ENCODE measurements at regions not wholly inside any gene's neighbourhood (a gene's known extent, or its start where the extent isn't known, plus 50 kb on each side); places are given as distances from the start of the nearest gene placed in this dataset.
A peak's percentile ranks its signal among the peaks of the same experiment; 100 is the strongest.
"Not testable (repeated sequence)": the region's sequence is repeated elsewhere in the genome, so short reads cannot be mapped to it uniquely, and the experiment has no call there.

DNA sequence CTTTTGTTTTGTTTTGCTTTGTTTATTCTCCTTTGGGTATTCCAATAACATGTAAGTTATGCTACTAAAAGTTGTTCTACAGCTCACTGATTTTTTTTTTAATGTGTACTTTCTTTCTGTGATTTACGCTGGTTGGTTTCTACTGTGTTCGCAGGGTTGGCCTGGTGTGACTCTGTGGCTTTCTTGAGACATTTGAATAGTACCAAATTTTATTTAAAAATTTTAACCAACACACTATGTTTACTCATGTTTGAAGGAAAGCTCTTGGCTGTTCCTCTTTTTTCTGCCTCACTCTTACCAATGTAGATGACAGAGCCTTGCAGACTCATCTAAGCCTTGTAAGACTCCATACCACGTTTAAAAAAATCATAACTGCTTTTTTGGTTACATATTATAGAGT is 1784.9 kb upstream of the DEFB115 start:
- H3K4me3 ChIP-seq, result no peak overlapping the region
- no peak overlapping the region for H3K27ac ChIP-seq
- TF ChIP-seq EP300 (IDR thresholded peaks at IDR 0.05), result no peak
- no peak for TF ChIP-seq POLR2A (IDR thresholded peaks at IDR 0.05)
- no peaks in the 10 kb centered on the region for H3K4me1 ChIP-seq
- no peaks in the 10 kb centered on the region for H3K36me3 ChIP-seq
- peaks cover 0 to 2% (median 0%) of the 10 kb centered on the region in 4 donors for H3K9me3 ChIP-seq
- 58 to 62% methylated on average over 3 of the region's 3 CpGs for WGBS, 2 donors
- no peak for DNase-seq (ENCODE audit: low spot score in 2 of 2)
- H3K27me3 ChIP-seq, result no peaks in the 10 kb centered on the region

DNA sequence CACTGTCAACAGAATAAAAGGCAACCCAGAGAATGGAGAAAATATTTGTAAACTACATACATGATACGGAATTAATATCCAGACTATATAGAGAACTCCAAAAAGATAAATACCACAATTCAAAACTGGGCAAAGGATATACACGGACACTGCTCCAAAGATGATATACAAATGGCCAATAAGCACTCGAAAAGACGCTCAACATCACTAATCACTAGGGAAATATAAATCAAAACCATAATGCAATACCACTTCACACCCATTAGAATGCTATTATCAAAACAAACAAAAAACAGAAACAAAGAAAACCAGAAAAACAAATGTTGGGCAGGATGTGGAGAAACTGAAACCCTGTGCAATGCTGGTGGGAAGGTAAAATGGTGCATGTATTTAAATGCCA is 1764.6 kb upstream of the DEFB115 start:
- not testable (repeated sequence) for H3K4me3 ChIP-seq; H3K27ac ChIP-seq; H3K9me3 ChIP-seq; H3K4me1 ChIP-seq; DNase-seq (ENCODE audit: low spot score in 2 of 2); H3K27me3 ChIP-seq; H3K36me3 ChIP-seq
- WGBS, 2 donors, result 77 to 83% methylated on average over 4 of the region's 4 CpGs

DNA sequence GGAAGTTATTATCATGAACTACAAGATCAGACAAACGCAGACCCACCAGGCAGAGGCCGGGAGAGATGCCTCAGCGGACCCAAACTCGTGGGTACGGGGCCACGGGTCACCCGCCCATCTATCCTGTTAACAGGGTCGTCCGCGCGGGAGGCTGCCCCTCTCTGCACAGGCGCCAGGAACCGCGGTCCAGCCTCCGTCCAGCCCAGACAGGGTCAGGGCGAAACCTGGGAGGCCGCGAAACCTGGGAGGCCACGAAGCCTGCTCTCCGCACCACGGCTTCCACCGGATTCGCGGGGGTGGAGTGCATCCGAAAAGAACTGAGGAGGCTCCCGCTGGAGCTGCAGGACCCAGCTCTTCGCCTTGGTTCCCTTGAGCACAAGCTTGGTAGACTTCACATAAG is 1760.7 kb upstream of the DEFB115 start:
- Histone ChIP-seq H3K27ac (peak overlapping the region in 1 of 4 donors; percentile 74), H3K4me3 (peak overlapping the region in 1 of 4 donors; percentile 63)
- WGBS, 2 donors, result 37 to 60% methylated on average over 16 to 27 of the region's 27 CpGs

DNA sequence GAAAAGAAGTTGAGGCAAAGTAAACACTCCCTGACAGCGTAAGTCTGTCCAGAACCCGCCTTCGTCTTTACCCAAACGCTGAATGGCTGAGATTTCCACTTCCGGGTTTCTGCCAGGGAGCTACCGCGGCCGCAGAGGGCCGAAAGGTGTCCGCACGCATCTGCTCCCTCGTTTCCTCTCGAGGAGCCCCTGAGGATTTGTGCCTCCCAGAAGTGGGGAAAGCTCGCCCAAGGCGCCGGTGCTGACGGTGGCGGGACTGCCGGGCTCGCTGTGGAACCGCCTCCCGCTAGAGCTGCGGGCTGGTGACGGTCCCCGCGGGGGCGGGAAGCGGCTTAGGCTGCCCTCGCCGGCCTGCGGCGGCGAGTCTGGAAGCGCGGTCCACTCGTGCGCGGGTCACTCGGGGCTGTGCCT is 1760.2 kb upstream of the DEFB115 start:
- no peak for TF ChIP-seq POLR2A (IDR thresholded peaks at IDR 0.05)
- peak in 1 of 2 donors; percentile 26 for TF ChIP-seq EP300 (IDR thresholded peaks at IDR 0.05)
- TF ChIP-seq, protein P1, sequence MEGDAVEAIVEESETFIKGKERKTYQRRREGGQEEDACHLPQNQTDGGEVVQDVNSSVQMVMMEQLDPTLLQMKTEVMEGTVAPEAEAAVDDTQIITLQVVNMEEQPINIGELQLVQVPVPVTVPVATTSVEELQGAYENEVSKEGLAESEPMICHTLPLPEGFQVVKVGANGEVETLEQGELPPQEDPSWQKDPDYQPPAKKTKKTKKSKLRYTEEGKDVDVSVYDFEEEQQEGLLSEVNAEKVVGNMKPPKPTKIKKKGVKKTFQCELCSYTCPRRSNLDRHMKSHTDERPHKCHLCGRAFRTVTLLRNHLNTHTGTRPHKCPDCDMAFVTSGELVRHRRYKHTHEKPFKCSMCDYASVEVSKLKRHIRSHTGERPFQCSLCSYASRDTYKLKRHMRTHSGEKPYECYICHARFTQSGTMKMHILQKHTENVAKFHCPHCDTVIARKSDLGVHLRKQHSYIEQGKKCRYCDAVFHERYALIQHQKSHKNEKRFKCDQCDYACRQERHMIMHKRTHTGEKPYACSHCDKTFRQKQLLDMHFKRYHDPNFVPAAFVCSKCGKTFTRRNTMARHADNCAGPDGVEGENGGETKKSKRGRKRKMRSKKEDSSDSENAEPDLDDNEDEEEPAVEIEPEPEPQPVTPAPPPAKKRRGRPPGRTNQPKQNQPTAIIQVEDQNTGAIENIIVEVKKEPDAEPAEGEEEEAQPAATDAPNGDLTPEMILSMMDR (IDR thresholded peaks at IDR 0.05), result no peak
- H3K4me1 ChIP-seq, result no peaks in the 10 kb centered on the region
- peak overlapping the region in 1 of 4 donors; percentile 63 for H3K4me3 ChIP-seq
- peak in 1 of 2 donors; percentile 52 for DNase-seq (ENCODE audit: low spot score in 2 of 2)
- H3K9me3 ChIP-seq, result peaks cover 0 to 8% (median 0%) of the 10 kb centered on the region in 4 donors
- H3K27ac ChIP-seq, result peak overlapping the region in 1 of 4 donors; percentile 74
- H3K36me3 ChIP-seq, result no peaks in the 10 kb centered on the region
- WGBS, 2 donors, result 48 to 57% methylated on average over 37 to 39 of the region's 39 CpGs
- H3K27me3 ChIP-seq, result no peaks in the 10 kb centered on the region

More for the DNA sequence above, 1760.7 kb upstream of the DEFB115 start:
- not testable (repeated sequence) for H3K27me3 ChIP-seq; H3K4me1 ChIP-seq; H3K9me3 ChIP-seq; DNase-seq (ENCODE audit: low spot score in 2 of 2); H3K36me3 ChIP-seq

DNA sequence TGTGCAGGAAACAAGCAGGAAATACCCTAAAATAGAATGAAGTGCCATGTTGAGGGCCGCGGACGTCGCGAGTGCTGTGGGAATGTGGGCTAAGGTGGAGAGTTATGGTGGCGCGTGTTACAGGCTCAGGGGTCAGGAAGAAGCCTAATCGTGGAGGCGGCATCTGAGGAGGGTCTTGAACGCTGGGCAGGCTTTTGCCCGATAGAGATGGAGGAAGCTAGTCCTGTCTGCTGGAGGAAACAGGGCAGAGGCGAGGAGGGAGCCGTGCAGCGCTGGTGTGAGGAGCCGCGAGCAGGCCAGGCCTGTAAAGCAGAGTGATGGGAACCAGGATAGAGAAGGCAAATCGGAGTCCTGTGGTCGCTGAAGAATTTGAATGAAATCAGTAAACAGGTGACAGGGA is 1759.8 kb upstream of the DEFB115 start:
- H3K36me3 ChIP-seq; DNase-seq (ENCODE audit: low spot score in 2 of 2); H3K4me1 ChIP-seq; H3K9me3 ChIP-seq; H3K27me3 ChIP-seq: not testable (repeated sequence)
- H3K4me3 ChIP-seq, result peak overlapping the region in 1 of 4 donors; percentile 63
- H3K27ac ChIP-seq, result peak overlapping the region in 1 of 4 donors; percentile 74
- WGBS, 2 donors, result 57 to 61% methylated on average over 18 of the region's 18 CpGs

DNA sequence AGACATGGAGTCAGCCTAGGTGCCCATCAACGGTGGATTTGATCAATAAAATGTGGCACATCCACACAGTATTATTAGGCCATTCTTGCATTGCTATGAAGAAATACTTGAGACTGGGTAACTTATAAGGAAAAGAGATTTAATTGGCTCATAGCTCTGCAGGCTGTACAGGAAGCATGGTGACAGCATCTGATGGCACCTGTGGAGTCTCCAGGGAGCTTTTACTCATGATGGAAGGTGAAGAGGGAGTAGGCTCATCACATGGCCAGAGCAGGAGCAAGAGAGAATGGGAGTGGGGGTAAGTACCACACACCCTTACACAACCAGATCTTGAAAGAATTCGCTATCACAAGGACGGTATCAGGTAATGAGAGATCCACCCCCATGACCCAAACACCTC is 1756.7 kb upstream of the DEFB115 start:
- 43 to 57% methylated on average over 3 of the region's 3 CpGs for WGBS, 2 donors
- not testable (repeated sequence) for H3K36me3 ChIP-seq; H3K9me3 ChIP-seq; H3K27ac ChIP-seq; H3K4me3 ChIP-seq; DNase-seq (ENCODE audit: low spot score in 2 of 2); H3K27me3 ChIP-seq; H3K4me1 ChIP-seq

DNA sequence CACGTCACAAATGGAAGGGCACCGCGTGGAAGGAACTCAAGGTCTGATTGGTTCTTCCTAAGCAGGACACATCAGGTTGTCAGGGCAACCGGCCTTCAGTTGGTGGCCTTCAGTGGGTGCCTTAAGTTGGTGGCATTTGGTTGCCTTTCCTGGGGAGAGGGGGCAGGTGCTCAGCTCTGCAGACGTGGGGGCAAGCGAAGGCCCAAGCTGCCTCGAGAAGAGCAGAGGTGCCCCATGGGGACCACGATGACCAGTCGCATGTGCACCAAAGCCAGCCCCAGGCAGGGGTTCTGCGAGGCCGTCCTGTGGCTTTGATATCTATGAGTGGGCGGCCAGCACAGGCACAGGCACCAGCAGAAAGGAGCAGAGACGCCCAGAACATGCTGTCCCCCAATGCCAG is 1742.8 kb upstream of the DEFB115 start:
- not testable (repeated sequence) for H3K27ac ChIP-seq; H3K36me3 ChIP-seq; H3K4me3 ChIP-seq; H3K27me3 ChIP-seq; H3K4me1 ChIP-seq; DNase-seq (ENCODE audit: low spot score in 2 of 2)
- H3K9me3 ChIP-seq, result peaks cover 0 to 35% (median 2%) of the 10 kb centered on the region in 4 donors
- WGBS, 2 donors, result 65 to 71% methylated on average over 13 of the region's 13 CpGs

DNA sequence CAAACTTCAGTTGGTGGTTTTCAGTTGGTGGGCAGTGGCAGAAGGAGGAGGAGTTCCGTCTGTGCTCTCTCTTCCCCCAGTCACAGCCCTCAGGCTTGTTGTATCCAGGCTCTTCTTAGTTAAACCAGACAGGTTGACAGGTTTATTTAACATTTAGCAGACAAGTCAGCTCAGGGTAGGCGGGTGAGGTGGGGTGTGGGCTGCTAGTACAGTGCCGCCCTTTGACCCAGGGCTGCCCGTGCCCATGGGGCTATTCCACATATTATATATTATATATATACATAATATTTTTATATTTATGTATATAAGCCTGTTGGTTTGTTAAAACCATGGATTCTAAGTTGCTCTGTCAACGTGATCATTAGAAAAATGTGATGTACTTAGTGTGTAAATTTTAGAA is 1740.6 kb upstream of the DEFB115 start:
- not testable (repeated sequence) for H3K36me3 ChIP-seq; H3K4me1 ChIP-seq; DNase-seq (ENCODE audit: low spot score in 2 of 2); H3K27me3 ChIP-seq; H3K4me3 ChIP-seq; H3K27ac ChIP-seq
- H3K9me3 ChIP-seq, result peaks cover 0 to 18% (median 2%) of the 10 kb centered on the region in 4 donors
- 63 to 67% methylated on average over 5 of the region's 5 CpGs for WGBS, 2 donors

DNA sequence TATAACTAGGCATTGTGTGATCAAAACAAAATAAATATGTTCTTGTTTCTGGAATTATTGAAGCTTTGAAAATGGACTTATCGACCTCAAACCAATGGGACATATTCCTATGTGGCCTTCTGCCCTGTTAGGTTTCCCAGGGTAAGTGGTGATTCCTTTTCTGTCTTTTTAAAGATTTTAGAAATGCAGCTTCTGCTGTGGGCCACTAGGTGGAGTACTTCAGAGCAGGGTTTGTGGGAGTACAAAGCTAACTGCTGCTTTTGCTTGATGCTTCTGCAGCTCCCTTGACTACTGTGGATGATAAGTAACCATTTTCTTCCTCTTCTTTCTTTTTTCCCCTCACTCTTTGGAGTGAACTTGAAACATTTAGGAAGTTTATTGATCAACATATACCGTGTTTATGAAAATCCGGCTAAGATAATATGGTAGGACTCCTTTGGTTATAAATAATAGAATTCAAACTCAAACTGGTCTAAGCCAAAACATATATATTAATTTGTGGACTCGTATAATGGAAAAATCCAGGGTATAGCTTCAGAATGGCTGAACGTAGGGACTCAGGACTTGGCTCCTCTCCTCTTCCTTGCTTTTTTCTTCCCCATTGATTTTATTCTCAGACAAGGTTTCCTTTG is 1737.7 kb upstream of the DEFB115 start:
- not testable (repeated sequence) for H3K27ac ChIP-seq; H3K4me3 ChIP-seq; H3K27me3 ChIP-seq; DNase-seq (ENCODE audit: low spot score in 2 of 2); H3K36me3 ChIP-seq; H3K4me1 ChIP-seq
- peaks cover 0 to 12% (median 0%) of the 10 kb centered on the region in 4 donors for H3K9me3 ChIP-seq
- TF ChIP-seq, protein P1 (IDR thresholded peaks at IDR 0.05), result peak in 3 of 5 experiments; percentile 23 to 31 (median 25)
- WGBS, 2 donors, result 34 to 51% methylated on average over 5 of the region's 5 CpGs

All from tibial nerve (tissue), 4 donors.